GM18502 (cell line): ENCODE measurements at regions not wholly inside any gene's neighbourhood (a gene's known extent, or its start where the extent isn't known, plus 50 kb on each side); places are given as distances from the start of the nearest gene placed in this dataset.
"Not testable (repeated sequence)": the region's sequence is repeated elsewhere in the genome, so short reads cannot be mapped to it uniquely, and the experiment has no call there.

Experiments used
- ATAC-seq: cut with Tn5 transposase; IDR thresholded peaks from one replicate; pipeline ENCODE4 v1.9.1; 2021; ENCODE audit warnings: mild to moderate bottlenecking; ENCODE audit not compliant: unreplicated experiment, poor library complexity

DNA sequence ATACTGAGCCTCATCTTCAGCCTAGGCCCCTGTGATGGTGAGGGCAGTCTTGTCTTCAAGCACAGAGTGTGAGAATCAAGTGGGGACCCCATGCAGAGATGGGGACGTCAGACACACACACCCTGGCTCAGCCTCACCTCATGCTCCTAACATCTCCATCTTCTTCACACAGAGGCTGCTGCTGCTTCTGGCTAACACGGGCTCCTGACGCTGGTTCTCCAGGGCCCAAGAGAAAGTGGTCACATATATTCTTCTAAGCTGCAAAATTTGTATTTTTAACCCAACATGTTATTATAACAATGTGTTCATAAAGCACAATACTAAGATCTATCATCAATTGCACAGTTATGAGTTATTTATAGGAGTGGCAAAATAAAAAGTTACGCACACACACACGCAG, 101.2 kb downstream of the VPREB1 start:
- no peak for ATAC-seq

- ATAC-seq: no peak
These were observed 102.0 kb downstream of the VPREB1 start for GRCh38 chr22:22346401-22347107.

DNA sequence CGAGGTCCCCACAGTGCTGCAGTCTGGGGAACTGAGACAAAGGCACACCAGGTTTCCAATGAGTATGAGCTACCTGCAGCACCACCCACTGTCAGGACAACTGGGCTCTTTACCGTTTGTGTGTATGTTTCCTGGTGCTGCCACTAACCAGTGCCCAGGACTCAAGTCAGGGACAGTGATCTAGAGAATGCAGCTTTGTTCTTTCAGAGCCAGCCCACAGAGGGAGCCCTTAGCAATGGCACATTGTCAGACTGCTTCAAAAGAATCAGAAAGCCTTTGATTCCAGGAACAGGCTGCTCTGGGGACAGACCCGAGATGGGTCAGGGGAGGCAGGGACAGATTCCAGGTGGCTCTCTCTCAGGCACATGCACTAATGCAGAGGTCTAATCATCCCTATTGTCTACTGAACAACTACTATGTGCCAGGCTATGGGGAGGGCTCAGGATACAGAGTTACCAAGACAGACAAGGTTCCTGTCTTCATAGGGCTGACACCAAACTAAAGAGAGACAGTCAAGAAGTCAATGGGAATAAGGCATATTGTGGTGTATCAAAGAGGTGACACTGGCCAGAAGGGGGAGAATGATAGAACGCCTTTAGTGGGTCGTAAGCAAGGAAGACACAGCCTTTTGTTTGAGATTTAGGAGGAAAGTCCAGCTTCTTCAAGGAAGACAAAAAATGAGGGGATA, 103.7 kb downstream of the VPREB1 start:
- ATAC-seq: no peak

GRCh38 chr22:22348815-22349454, 104.3 kb downstream of the VPREB1 start:
- ATAC-seq: no peak

DNA sequence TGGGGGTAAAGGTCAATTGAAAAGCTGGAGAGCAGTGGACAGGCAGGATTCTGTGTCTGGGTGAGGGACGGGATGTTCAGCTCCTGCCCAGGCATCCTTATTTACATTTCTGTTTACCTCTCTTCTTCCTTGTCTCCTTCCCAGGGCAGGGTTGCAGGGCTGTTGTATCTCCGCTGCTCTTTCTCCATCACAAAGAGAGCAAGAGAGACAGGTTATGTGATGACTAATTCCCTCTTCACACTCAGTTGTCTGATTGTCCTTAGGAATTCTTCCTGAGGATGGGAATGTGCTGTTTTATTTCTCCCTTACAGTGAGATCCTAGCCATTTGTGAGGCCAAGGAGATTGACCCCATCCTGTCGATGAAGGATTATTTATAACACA, 104.9 kb downstream of the VPREB1 start:
- ATAC-seq: no peak

- ATAC-seq: no peak
These were observed 106.8 kb downstream of the VPREB1 start for GRCh38 chr22:22351366-22351765.

- no peak for ATAC-seq
These were observed 107.9 kb downstream of the VPREB1 start for GRCh38 chr22:22352371-22352999.

DNA sequence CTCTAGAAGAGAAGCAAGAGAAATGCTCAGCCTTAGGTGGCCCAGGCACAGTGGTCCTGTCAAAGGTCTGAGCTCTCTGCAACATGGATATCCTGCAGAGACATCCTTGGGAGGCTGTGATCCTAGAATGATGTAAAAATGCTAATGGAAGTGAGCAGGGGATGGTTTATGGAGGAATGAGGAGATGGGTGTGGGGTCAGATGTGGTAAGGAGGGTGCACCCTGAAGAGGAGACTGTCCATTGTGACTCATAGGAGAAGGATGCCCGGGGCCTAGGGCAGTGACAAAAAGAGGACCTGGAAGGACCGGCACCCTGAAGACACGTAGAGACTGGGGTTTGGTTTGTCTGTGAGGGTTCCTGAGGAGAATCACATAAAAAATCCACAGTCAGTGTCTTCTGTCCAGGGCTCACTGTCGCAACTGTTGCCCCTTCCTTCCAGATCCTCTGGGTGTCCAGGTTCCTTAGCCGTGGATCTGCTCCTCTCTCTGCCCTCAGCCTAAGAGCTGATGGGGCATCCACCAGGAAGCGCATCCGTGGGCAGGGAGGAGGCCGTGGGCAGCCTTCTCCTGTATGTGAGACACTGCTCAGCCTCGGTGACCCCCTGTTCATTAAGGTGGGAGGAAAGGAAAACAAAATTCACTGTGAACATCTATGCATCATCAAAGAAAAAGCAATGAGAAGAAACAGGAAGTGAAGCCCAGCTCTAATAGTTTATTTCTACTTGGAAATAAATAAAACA, 110.7 kb downstream of the VPREB1 start:
- no peak for ATAC-seq

DNA sequence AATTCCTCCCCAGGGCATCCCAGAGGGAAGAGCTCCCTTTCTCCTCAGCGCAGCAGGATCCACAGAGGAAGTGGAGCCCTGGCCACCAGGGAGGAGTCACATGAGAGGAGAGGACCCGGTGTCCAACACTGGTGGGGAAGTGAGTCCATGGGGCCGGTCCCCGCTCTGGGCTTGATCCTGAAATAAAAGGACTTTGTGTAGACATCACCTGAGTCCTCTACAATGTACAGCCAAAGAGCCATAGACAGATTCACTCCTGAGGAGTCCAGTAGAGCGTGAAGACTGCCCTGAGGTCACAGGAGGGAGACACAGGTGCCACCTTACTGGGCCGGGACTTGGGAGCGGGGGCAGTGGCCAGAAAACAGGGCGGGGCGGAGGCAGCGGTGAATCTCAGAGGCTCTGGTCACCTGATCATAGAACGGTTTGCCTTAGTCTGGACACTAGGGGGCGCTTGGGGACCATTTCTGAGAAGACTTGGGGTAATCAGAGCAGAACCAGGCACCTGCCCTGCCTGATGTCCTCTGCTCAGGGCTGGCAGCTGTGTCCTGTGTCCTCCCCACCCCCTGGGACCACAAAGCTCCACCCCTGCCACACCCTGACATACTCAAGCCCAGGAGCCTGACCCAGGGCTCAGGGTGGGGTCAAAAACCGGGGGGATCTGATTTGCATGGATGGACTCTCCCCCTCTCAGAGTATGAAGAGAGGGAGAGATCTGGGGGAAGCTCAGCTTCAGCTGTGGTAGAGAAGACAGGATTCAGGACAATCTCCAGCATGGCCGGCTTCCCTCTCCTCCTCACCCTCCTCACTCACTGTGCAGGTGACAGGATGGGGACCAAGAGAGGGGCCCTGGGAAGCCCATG, 112.7 kb downstream of the VPREB1 start:
- peak; percentile 79 for ATAC-seq

GRCh38 chr22:22358152-22358551, 113.6 kb downstream of the VPREB1 start:
- ATAC-seq: no peak

DNA sequence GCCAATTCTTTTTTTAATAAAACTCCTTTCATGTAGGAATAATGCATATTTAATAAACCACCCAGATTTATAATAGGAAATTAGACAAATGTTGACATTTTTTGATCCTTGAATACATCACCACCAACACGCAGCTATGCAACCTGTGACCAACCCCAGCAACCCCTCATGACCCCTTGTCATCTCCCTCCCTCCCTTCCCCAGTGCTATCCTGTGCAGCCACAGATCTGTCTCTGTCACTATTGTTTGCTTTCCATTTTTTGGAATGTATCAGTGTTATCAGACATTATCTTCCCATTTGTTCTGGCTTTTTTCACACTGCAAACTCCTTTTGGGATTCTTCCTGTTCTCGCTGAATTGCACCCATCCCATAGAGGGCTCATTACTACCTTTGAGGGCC, 114.1 kb downstream of the VPREB1 start:
- ATAC-seq: no peak

GRCh38 chr22:22359465-22359864, 114.9 kb downstream of the VPREB1 start:
- ATAC-seq: no peak

DNA sequence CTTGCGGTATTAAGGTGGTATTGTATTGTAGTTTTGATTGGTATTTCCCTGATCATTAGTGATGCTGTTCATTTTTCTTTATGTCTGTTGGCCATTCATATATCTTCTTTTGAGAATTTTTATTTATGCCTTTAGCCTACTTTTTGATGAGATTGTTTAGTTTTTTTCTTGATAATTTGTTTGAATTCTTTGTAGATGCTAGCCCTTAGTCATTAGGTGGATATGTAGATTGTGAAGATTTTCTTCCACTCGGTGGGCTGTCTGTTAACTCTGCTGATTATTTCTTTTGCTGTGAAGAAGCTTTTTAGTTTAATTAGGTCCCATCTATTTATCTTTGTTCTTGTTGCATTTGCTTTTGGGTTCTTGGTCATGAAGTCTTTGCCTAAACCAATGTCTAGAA, 115.4 kb downstream of the VPREB1 start:
- no peak for ATAC-seq

- ATAC-seq: no peak
These were observed 117.7 kb downstream of the VPREB1 start for GRCh38 chr22:22362311-22362710.

DNA sequence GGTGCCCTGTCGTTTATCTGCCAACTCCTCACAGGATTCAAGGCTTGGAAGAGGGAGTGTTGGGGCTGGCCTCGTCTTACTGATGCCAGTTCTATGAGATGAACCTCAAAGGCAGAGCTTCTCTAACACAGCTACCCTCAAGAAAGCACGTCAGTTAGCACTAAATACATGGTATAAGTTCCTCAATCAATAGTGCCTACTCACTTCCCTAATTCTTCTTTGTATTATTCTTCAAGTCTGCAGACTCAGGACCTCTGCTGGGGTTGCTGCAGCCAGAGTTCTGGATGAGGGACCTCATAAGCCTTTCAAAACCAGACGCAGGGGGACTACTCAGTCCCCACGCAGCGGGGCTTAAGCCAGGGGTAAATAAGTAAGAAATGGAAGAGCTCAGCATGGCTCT, 118.3 kb downstream of the VPREB1 start:
- ATAC-seq: no peak

GRCh38 chr22:22364207-22364606, 119.6 kb downstream of the VPREB1 start:
- no peak for ATAC-seq

- ATAC-seq: no peak
These were observed 122.0 kb downstream of the VPREB1 start for GRCh38 chr22:22366537-22366936.

DNA sequence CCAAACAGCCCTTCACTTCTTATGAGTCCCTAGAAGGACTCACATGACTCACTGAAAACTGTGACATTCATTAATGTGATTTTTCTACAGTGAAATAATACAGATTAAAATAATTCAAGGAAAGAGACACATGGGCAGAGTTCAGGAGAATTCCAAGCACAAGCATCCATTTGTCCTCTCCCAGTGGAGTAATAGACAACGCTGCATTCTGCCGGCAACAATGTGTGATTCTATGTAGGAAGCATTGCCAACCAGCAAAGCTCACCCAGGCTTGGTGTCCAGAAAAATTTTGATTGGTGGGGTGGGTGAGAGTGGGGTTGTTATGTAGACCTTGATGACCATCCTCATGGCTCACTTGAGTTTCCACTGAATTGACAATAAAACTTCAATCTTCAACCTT, 123.9 kb downstream of the VPREB1 start:
- ATAC-seq: no peak

DNA sequence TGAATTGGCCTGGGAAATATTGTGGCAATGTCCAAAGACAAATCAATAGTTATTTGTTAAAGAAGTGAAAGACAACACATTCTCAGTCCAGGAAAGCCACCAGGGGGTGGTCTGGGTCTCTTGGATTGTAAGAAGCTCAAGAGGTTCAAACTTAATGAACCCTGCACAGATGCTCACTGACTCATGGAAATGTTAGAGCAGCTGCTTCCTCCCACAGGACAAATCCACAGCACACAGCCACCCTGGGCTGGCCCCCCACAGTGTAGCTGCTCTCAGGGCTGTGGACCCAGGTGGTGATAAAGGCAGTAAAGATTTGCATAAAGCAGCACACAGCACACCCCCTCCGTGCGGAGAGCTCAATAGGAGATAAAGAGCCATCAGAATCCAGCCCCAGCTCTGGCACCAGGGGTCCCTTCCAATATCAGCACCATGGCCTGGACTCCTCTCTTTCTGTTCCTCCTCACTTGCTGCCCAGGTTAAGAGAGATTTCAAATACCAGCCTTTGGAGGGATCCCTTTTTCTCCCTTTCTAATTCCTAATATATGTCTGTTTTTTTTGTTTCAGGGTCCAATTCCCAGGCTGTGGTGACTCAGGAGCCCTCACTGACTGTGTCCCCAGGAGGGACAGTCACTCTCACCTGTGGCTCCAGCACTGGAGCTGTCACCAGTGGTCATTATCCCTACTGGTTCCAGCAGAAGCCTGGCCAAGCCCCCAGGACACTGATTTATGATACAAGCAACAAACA, 124.8 kb downstream of the VPREB1 start:
- not testable (repeated sequence) for ATAC-seq
